Nephron (organoid): ENCODE measurements at regions not wholly inside any gene's neighbourhood (a gene's known extent, or its start where the extent isn't known, plus 50 kb on each side); places are given as distances from the start of the nearest gene placed in this dataset.

Source experiments
- H3K27ac Mint-ChIP-seq, 3 experiments: 2 replicates each; pipeline ENCODE4 v1.8.0; 2020; ENCODE audit warnings: mixed read lengths in 3 of 3, mild to moderate bottlenecking in 2 of 3, moderate library complexity in 1 of 3
- H3K27me3 Mint-ChIP-seq: 2 replicates; pipeline ENCODE4 v1.8.0; 2021; ENCODE audit warnings: low read depth, mild to moderate bottlenecking, moderate library complexity, mixed read lengths
- H3K36me3 Mint-ChIP-seq: 2 replicates; pipeline ENCODE4 v1.8.0; 2020; ENCODE audit warnings: low read depth, mixed read lengths
- H3K4me1 Mint-ChIP-seq: 2 replicates; pipeline ENCODE4 v1.8.0; 2020; ENCODE audit warnings: mixed read lengths
- H3K4me3 Mint-ChIP-seq, 3 experiments: 2 replicates each; pipeline ENCODE4 v1.8.0; 2020; ENCODE audit warnings: mild to moderate bottlenecking in 3 of 3, mixed read lengths in 3 of 3, moderate library complexity in 2 of 3
- H3K9me3 Mint-ChIP-seq: 2 replicates; pipeline ENCODE4 v1.8.0; 2020; ENCODE audit warnings: mixed read lengths
- TF ChIP-seq, protein P1 (sequence below), 3 experiments: fragments of 200-600 bp; sonication (generic); IDR thresholded peaks; one replicate each; pipeline ENCODE4 v1.5.0; 2021; ENCODE audit warnings: antibody characterized with exemption in 3 of 3; ENCODE audit not compliant: unreplicated experiment in 3 of 3

DNA sequence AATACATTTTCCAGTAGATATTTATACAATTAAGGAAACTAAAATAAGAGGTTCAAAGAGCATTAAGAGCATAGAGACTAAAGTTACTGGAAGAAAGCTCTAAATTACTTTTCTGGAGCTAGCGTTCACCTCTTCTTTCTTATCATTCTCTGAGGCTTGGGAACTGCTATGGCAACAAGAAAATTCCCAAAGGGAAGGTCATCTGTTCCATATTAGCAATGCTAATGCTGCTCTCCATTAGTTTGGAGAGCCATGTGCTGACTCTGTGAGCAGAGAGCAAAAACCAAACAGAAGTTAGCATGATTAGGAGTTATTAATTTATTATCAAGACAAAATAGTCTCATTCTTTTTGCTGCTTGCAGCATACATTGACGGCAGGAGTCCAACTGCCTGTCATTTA, 143.1 kb upstream of the SLC16A7 start:
- Mint-ChIP-seq H3K36me3 (no peaks in the 10 kb centered on the region), H3K27ac (peak overlapping the region in 2 of 3 experiments; percentile 32 to 67), H3K4me1 (peaks cover 10% of the 10 kb centered on the region), H3K9me3 (no peaks in the 10 kb centered on the region), H3K4me3 (no peak overlapping the region), H3K27me3 (no peaks in the 10 kb centered on the region)
- TF ChIP-seq, protein P1, sequence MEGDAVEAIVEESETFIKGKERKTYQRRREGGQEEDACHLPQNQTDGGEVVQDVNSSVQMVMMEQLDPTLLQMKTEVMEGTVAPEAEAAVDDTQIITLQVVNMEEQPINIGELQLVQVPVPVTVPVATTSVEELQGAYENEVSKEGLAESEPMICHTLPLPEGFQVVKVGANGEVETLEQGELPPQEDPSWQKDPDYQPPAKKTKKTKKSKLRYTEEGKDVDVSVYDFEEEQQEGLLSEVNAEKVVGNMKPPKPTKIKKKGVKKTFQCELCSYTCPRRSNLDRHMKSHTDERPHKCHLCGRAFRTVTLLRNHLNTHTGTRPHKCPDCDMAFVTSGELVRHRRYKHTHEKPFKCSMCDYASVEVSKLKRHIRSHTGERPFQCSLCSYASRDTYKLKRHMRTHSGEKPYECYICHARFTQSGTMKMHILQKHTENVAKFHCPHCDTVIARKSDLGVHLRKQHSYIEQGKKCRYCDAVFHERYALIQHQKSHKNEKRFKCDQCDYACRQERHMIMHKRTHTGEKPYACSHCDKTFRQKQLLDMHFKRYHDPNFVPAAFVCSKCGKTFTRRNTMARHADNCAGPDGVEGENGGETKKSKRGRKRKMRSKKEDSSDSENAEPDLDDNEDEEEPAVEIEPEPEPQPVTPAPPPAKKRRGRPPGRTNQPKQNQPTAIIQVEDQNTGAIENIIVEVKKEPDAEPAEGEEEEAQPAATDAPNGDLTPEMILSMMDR (IDR thresholded peaks at IDR 0.05; ENCODE audit: unreplicated experiment in 3 of 3), result no peak

DNA sequence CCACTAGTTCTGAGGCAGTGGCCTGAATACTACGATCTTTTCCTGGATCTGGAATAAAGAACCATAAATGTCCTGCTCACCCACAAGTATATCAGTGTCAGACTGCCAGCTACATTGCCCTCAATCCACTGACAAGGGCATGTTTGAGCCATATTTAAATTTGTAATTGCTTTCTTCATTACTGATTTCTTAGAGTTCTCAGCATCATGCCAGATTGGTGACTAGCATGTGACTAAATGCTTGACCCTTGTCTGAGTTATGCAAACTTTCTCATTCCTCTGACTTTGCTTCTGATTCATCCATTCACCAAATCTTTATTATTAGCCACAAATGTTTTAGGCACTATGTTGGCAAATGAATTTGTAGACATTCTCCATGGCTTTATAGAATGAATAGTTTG, 143.6 kb upstream of the SLC16A7 start:
- Mint-ChIP-seq H3K4me3 (no peak overlapping the region), H3K9me3 (no peaks in the 10 kb centered on the region), H3K27ac (peak overlapping the region in 2 of 3 experiments; percentile 32 to 67), H3K4me1 (peaks cover 10% of the 10 kb centered on the region), H3K27me3 (no peaks in the 10 kb centered on the region), H3K36me3 (no peaks in the 10 kb centered on the region)
- TF ChIP-seq, protein P1 (IDR thresholded peaks at IDR 0.05; ENCODE audit: unreplicated experiment in 3 of 3), result no peak

DNA sequence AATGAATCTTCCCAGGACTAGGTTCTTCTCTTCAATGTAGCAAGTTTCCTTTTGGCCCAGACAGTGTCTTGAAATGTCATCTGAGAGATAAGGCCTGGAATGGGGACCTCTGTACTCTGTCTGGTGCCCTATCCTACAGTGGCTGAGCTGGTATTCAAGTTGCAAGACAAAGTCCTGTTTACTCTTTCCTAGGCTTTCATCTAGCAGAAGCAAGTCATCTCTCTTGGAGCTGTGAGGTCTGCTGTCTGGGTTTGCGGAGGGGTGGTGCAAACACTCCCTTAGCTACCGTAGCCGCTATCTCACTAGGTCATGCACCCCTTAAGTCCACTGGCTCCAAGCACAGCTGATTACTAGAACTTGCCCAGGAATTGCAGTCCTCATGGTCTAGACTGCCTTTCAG, 149.7 kb upstream of the SLC16A7 start:
- H3K9me3 Mint-ChIP-seq, result peaks cover 13% of the 10 kb centered on the region
- H3K27me3 Mint-ChIP-seq, result no peaks in the 10 kb centered on the region
- H3K4me1 Mint-ChIP-seq, result no peaks in the 10 kb centered on the region

DNA sequence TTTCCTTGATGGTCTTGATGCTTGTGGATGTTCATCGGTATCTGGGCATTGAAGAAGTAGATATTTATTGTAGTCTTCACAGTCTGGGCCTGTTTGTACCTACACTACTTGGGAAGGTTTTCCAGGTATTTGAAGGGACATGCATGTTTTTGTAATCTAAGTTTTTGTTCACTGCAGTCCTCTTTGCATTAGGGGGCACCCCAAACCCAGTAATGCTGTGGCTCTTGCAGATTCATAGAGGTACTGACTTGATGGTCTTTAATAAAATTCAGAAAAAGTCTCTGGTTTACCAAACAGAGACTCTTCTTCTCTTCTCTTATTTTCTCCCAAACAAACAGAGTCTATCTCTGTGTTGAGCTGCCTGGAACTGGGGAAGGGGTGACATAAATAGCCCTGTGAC, 150.9 kb upstream of the SLC16A7 start:
- Mint-ChIP-seq H3K4me1 (no peaks in the 10 kb centered on the region), H3K4me3 (no peak overlapping the region), H3K27ac (no peak overlapping the region), H3K9me3 (peaks cover 21% of the 10 kb centered on the region), H3K27me3 (no peaks in the 10 kb centered on the region), H3K36me3 (peaks cover 12% of the 10 kb centered on the region)
- TF ChIP-seq, protein P1 (IDR thresholded peaks at IDR 0.05; ENCODE audit: unreplicated experiment in 3 of 3), result no peak

More for the DNA sequence above, 149.7 kb upstream of the SLC16A7 start:
- Mint-ChIP-seq H3K4me3 (no peak overlapping the region), H3K36me3 (peaks cover 6% of the 10 kb centered on the region), H3K27ac (no peak overlapping the region)
- TF ChIP-seq, protein P1 (IDR thresholded peaks at IDR 0.05; ENCODE audit: unreplicated experiment in 3 of 3), result no peak

DNA sequence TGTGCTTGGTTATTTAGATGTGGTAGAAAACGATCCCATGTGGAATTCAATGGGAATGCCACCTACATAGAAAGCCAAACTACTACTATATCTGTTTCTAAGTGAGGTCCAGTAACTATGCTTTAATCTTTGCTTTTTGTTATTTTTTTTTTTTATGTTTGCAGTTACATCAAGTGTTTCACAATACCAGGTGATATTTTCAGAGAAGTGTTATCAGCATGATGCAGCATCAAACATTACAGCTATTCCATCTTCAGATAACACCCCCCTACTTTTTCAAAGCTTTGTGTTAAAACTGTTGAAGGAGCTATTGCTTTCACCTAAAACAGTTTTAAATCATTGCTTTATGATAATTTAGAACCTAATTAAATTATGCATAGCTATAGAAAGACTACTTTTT, 163.8 kb upstream of the SLC16A7 start:
- H3K4me1 Mint-ChIP-seq, result no peaks in the 10 kb centered on the region
- TF ChIP-seq, protein P1 (IDR thresholded peaks at IDR 0.05; ENCODE audit: unreplicated experiment in 3 of 3), result no peak
- H3K27ac Mint-ChIP-seq, result no peak overlapping the region
- no peaks in the 10 kb centered on the region for H3K36me3 Mint-ChIP-seq
- H3K9me3 Mint-ChIP-seq, result no peaks in the 10 kb centered on the region
- no peak overlapping the region for H3K4me3 Mint-ChIP-seq
- H3K27me3 Mint-ChIP-seq, result no peaks in the 10 kb centered on the region

DNA sequence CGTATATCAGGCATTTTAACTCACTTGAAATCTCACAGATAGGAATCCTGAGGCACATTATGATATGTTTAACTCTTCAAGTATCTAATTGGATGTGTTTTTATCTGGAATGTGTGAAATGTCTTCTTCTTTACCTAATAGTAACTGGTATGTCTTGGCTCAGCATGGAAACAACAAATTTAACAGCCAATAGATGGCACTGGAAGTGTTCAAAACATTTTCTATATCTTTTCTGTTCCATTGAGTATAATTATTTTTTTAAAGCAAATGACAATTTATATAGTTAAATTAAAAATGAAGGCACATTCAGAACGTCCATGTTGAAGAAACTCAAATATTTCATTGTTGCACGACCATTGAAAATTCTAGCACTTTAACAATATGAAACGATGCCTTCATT, 164.6 kb upstream of the SLC16A7 start:
- no peaks in the 10 kb centered on the region for H3K27me3 Mint-ChIP-seq
- TF ChIP-seq, protein P1 (IDR thresholded peaks at IDR 0.05; ENCODE audit: unreplicated experiment in 3 of 3), result peak in 2 of 3 experiments; percentile 14 to 42
- H3K27ac Mint-ChIP-seq, result no peak overlapping the region
- H3K4me1 Mint-ChIP-seq, result no peaks in the 10 kb centered on the region
- no peak overlapping the region for H3K4me3 Mint-ChIP-seq
- no peaks in the 10 kb centered on the region for H3K9me3 Mint-ChIP-seq
- H3K36me3 Mint-ChIP-seq, result no peaks in the 10 kb centered on the region
